Adrenal gland (tissue), 9 donors: ENCODE measurements at regions not wholly inside any gene's neighbourhood (a gene's known extent, or its start where the extent isn't known, plus 50 kb on each side); places are given as distances from the start of the nearest gene placed in this dataset.

ENCODE experiments used
- DNase-seq, 7 donors: peaks; one replicate each; pipeline ENCODE4 v3.0.0-alpha.2; 2019 to 2020
- H3K27ac ChIP-seq, 5 donors: fragments of 200-600 bp; sonication (generic) in 4 of 5; 1 replicate in 3 of 5; 2 replicates in 2 of 5; pipeline versions ENCODE4 v1.5.1 to v1.8.0; 2016 to 2020; ENCODE audit warnings: mild to moderate bottlenecking in 1 of 5
- H3K27me3 ChIP-seq: fragments of 200-600 bp; 2 replicates; pipeline ENCODE4 v1.8.0; 2021
- H3K36me3 ChIP-seq, 2 donors: fragments of 200-600 bp; replicated peaks in 1 of 2; 1 replicate in 1 of 2; 2 replicates in 1 of 2; pipeline versions ENCODE4 v1.5.1 to v1.8.0; 2018 to 2022
- H3K4me1 ChIP-seq, 2 donors: fragments of 200-600 bp; replicated peaks in 1 of 2; 1 replicate in 1 of 2; 2 replicates in 1 of 2; pipeline versions ENCODE4 v1.5.1 to v1.8.0; 2018 to 2021
- H3K4me3 ChIP-seq, 4 donors: fragments of 200-600 bp; sonication (generic) in 3 of 4; one replicate each; pipeline ENCODE4 v1.5.1; 2016 to 2018
- H3K9me3 ChIP-seq, 3 donors: fragments of 200-600 bp; sonication (generic) in 1 of 3; replicated peaks in 1 of 3; 1 replicate in 2 of 3; 2 replicates in 1 of 3; pipeline versions ENCODE4 v1.5.1 to v1.8.0; 2016 to 2021
- CTCF ChIP-seq, 6 experiments: fragments of 450-650 bp in 4 of 6; fragments of 200-600 bp in 2 of 6; sonication (generic) in 1 of 6; IDR thresholded peaks; 1 replicate in 5 of 6; 2 replicates in 1 of 6; pipeline versions ENCODE4 v1.5.1 to v1.8.0; 2016 to 2021; ENCODE audit warnings: antibody characterized with exemption in 6 of 6, mild to moderate bottlenecking in 2 of 6, moderate library complexity in 1 of 6
- POLR2A ChIP-seq, 2 donors: fragments of 450-650 bp; IDR thresholded peaks; one replicate each; pipeline ENCODE4 v1.6.1; 2017; ENCODE audit warnings: antibody characterized with exemption in 2 of 2, mild to moderate bottlenecking in 2 of 2, moderate library complexity in 1 of 2
- WGBS, 4 donors: extraction: QIAGEN DNeasy Blood & Tissue Kit in 2 of 4; methylation state at CpG; one replicate each; pipeline versions ENCODE4 v1.1.5 to v1.1.7; 2013 to 2017; 5-methylcytosine and 5-hydroxymethylcytosine counted together
- intact Hi-C, 2 donors: fragments of 100-400 bp; cut with DNase I; formaldehyde crosslinking; loops; one replicate each; pipeline versions ENCODE4 v1.14.1 to v1.15.0; 2022 to 2023
- donor health status: healthy with polysubstance abuse.
- donor health status: Bipolar disorder and iron deficiency.
- donor health status: DM: yes; HTN: yes; CAD: no.
- donor health status: DM: no; HTN: no; CAD: no.
- donor health status: DM: no; HTN: no; CAD: no.

DNA sequence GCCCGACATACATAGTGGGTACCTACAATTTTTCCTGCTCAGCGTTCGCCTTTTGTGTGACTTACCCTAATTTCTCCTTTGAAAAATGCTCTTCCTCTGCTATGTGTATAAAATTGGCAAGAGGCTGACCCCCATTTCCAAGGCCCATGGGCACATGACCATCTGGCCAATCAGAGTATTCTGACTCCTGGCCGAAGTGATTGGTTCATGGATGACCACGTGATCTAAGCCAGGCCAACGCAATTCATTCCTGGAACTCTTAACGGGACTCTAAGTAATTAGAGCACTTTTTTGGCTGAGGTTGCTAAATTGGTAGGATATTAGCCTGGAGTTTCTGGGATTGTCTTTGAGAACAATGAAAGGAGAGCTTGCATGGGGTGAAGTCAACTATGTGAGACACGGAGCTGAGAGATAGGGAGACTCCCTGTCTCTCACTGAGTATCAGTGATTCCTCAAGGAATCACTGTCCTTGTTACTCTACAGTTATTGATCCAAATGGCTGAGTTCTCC is 110.1 kb upstream of the TBX3 start:
- DNase-seq: peak in 3 of 7 donors; percentile 52 to 57 (median 57)
- intact Hi-C loops: no loop called here
- peaks cover 0 to 3% of the 10 kb centered on the region in 2 donors for H3K4me1 ChIP-seq
- H3K4me3 ChIP-seq: no peak overlapping the region
- 69 to 80% (median 74%) methylated on average over 8 of the region's 8 CpGs for WGBS, 4 donors
- no peaks in the 10 kb centered on the region for H3K9me3 ChIP-seq
- H3K27ac ChIP-seq: peak overlapping the region in 2 of 5 donors; percentile 30 to 63
- TF ChIP-seq CTCF (IDR thresholded peaks at IDR 0.05): no peak
- TF ChIP-seq POLR2A (IDR thresholded peaks at IDR 0.05): no peak
- H3K27me3 ChIP-seq: no peaks in the 10 kb centered on the region
- H3K36me3 ChIP-seq: no peaks in the 10 kb centered on the region

DNA sequence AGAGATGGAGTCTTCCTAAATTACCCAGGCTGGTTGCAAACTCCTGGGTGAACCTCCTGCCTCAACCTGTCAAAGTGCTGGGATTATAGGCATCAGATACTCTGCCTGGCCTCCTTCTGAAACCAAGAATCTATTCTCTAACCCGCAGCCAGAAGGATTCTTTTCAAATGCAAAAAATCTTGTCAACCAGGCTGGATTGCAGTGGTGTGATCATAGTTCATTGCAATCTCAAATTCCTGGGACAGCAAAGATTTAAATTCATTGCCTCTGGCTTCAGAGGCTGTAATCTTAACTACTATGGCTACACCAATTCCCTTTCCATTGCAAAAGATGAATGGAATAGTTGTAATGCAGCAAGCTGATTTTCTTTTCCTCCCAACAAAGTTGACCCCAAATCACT is 106.3 kb upstream of the TBX3 start:
- TF ChIP-seq CTCF (IDR thresholded peaks at IDR 0.05) (no peak), POLR2A (IDR thresholded peaks at IDR 0.05) (no peak)
- Histone ChIP-seq H3K27me3 (no peaks in the 10 kb centered on the region), H3K9me3 (no peaks in the 10 kb centered on the region), H3K4me1 (no peaks in the 10 kb centered on the region), H3K27ac (no peak overlapping the region), H3K4me3 (no peak overlapping the region), H3K36me3 (no peaks in the 10 kb centered on the region)
- DNase-seq: no peak
- intact Hi-C loops: no loop called here
- WGBS, 4 donors: 92 to 100% (median 98%) methylated on average over 1 of the region's 1 CpG

DNA sequence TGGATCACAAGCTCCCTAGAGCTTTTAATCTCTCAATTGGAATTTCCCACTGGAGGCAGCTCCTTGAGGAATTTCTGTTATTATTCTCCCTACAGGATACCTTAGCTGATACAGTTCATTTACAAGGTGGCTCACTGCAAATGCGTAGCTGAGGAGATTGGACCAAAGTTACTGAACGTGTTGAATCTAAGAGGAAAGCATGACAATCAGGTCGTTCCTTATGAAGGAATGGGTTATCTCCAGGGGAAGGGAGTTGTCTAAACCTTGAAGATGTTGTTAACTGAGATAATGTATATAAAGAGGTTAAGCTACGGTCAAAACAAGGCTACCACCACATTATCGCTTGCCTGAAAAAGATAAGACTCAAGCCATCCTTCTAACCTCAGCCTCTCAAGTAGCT is 105.8 kb upstream of the TBX3 start:
- H3K9me3 ChIP-seq: no peaks in the 10 kb centered on the region
- peaks cover 2% of the 10 kb centered on the region in 2 donors for H3K4me1 ChIP-seq
- intact Hi-C loops: no loop called here
- no peaks in the 10 kb centered on the region for H3K27me3 ChIP-seq
- H3K27ac ChIP-seq: no peak overlapping the region
- TF ChIP-seq POLR2A (IDR thresholded peaks at IDR 0.05) (no peak), CTCF (IDR thresholded peaks at IDR 0.05) (no peak)
- no peaks in the 10 kb centered on the region for H3K36me3 ChIP-seq
- 87 to 92% (median 91%) methylated on average over 5 of the region's 5 CpGs for WGBS, 4 donors
- no peak for DNase-seq
- H3K4me3 ChIP-seq: no peak overlapping the region

DNA sequence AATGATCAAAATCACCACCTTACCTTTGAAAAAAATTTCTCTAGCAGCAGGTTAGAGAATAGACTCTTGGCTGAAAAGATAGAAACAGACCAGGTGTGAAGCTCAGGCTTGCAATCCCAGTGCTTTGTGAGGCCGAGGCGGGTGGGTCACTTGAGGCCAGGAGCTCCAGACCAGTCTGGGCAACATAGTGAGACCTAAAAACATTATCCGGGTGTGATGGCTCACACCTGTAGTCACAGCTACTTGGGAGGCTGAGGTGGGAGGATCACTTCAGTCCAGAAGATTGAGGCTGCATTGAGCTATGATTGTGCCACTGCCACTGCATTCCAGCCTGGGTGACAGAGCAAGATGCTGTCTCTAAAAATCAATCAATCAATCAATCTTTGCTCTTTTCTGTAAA is 105.3 kb upstream of the TBX3 start:
- Histone ChIP-seq H3K4me3 (no peak overlapping the region), H3K27ac (no peak overlapping the region), H3K4me1 (peaks cover 8% of the 10 kb centered on the region in 2 donors), H3K9me3 (no peaks in the 10 kb centered on the region), H3K36me3 (no peaks in the 10 kb centered on the region), H3K27me3 (no peaks in the 10 kb centered on the region)
- TF ChIP-seq CTCF (IDR thresholded peaks at IDR 0.05) (no peak), POLR2A (IDR thresholded peaks at IDR 0.05) (no peak)
- WGBS, 4 donors: 88 to 96% (median 92%) methylated on average over 3 of the region's 3 CpGs
- intact Hi-C loops: no loop called here
- no peak for DNase-seq
